T-helper 17 cell (primary cell): ENCODE measurements at regions not wholly inside any gene's neighbourhood (a gene's known extent, or its start where the extent isn't known, plus 50 kb on each side); places are given as distances from the start of the nearest gene placed in this dataset.
A peak's percentile ranks its signal among the peaks of the same experiment; 100 is the strongest.

Experiments used
- ATAC-seq: fragments of 150-1000 bp; cut with Tn5 transposase; 2 replicates; pipeline ENCODE4 v1.10.0; 2021; ENCODE audit warnings: mild to moderate bottlenecking, moderate library complexity
- DNase-seq, 3 donors: peaks; one replicate each; pipeline versions ENCODE4 v3.0.0 to v3.0.0-alpha.2; 2020 to 2021
- H3K9me3 ChIP-seq: one replicate; pipeline ENCODE4 v1.7.0; 2013; ENCODE audit warnings: low read length, mild to moderate bottlenecking; ENCODE audit not compliant: control insufficient read depth, poor library complexity, severe bottlenecking
- H3K27ac Mint-ChIP-seq: one replicate; pipeline ENCODE4 v1.8.0; 2022; ENCODE audit warnings: mild to moderate bottlenecking, moderate library complexity, mixed read lengths
- H3K27me3 Mint-ChIP-seq: one replicate; pipeline ENCODE4 v1.8.0; 2022; ENCODE audit warnings: mixed read lengths
- H3K36me3 Mint-ChIP-seq: one replicate; pipeline ENCODE4 v1.8.0; 2022; ENCODE audit warnings: low read depth, mixed read lengths
- H3K4me1 Mint-ChIP-seq: one replicate; pipeline ENCODE4 v1.8.0; 2022; ENCODE audit warnings: mild to moderate bottlenecking, mixed read lengths
- H3K4me3 Mint-ChIP-seq: one replicate; pipeline ENCODE4 v1.8.0; 2022; ENCODE audit warnings: mild to moderate bottlenecking, moderate library complexity, mixed read lengths

GRCh38 chr3:104717828-104718196 is 648.9 kb upstream of the ALCAM start:
- no peak for DNase-seq
- H3K27me3 Mint-ChIP-seq = peaks cover 5% of the 10 kb centered on the region
- no peaks in the 10 kb centered on the region for H3K4me1 Mint-ChIP-seq
- H3K9me3 ChIP-seq = no peaks in the 10 kb centered on the region
- no peaks in the 10 kb centered on the region for H3K36me3 Mint-ChIP-seq
- peak; percentile 44 for ATAC-seq
- H3K27ac Mint-ChIP-seq = no peak overlapping the region
- no peak overlapping the region for H3K4me3 Mint-ChIP-seq

- DNase-seq = no peak
- Mint-ChIP-seq H3K27me3 (peaks cover 5% of the 10 kb centered on the region), H3K36me3 (no peaks in the 10 kb centered on the region), H3K27ac (no peak overlapping the region), H3K4me3 (no peak overlapping the region), H3K4me1 (no peaks in the 10 kb centered on the region)
- ATAC-seq = no peak
- no peaks in the 10 kb centered on the region for H3K9me3 ChIP-seq
Measured at GRCh38 chr3:104723000-104723399, 643.7 kb upstream of the ALCAM start.

- Mint-ChIP-seq H3K4me1 (no peaks in the 10 kb centered on the region), H3K27ac (no peak overlapping the region), H3K36me3 (no peaks in the 10 kb centered on the region), H3K4me3 (no peak overlapping the region), H3K27me3 (peaks cover 7% of the 10 kb centered on the region)
- no peak for ATAC-seq
- no peaks in the 10 kb centered on the region for H3K9me3 ChIP-seq
- DNase-seq = no peak
Measured at GRCh38 chr3:104731074-104731473, 635.6 kb upstream of the ALCAM start.

GRCh38 chr3:104734627-104735026 is 632.1 kb upstream of the ALCAM start:
- H3K9me3 ChIP-seq = no peaks in the 10 kb centered on the region
- no peak for DNase-seq
- no peak overlapping the region for H3K4me3 Mint-ChIP-seq
- no peaks in the 10 kb centered on the region for H3K36me3 Mint-ChIP-seq
- H3K4me1 Mint-ChIP-seq = no peaks in the 10 kb centered on the region
- H3K27me3 Mint-ChIP-seq = peaks cover 10% of the 10 kb centered on the region
- ATAC-seq = no peak
- no peak overlapping the region for H3K27ac Mint-ChIP-seq

- DNase-seq (no peak), ATAC-seq (no peak)
- no peak overlapping the region for H3K4me3 Mint-ChIP-seq
- no peak overlapping the region for H3K27ac Mint-ChIP-seq
- H3K9me3 ChIP-seq = no peaks in the 10 kb centered on the region
- H3K27me3 Mint-ChIP-seq = peaks cover 10% of the 10 kb centered on the region
- no peaks in the 10 kb centered on the region for H3K36me3 Mint-ChIP-seq
- H3K4me1 Mint-ChIP-seq = no peaks in the 10 kb centered on the region
Measured at GRCh38 chr3:104735691-104736090, 631.0 kb upstream of the ALCAM start.

- Mint-ChIP-seq H3K4me1 (no peaks in the 10 kb centered on the region), H3K4me3 (no peak overlapping the region), H3K27me3 (peaks cover 16% of the 10 kb centered on the region), H3K27ac (no peak overlapping the region), H3K36me3 (no peaks in the 10 kb centered on the region)
- no peak for DNase-seq
- no peaks in the 10 kb centered on the region for H3K9me3 ChIP-seq
- ATAC-seq = no peak
Measured at GRCh38 chr3:104738271-104738670, 628.4 kb upstream of the ALCAM start.

GRCh38 chr3:104740874-104741379 is 625.8 kb upstream of the ALCAM start:
- H3K4me3 Mint-ChIP-seq = no peak overlapping the region
- DNase-seq (no peak), ATAC-seq (no peak)
- peaks cover 11% of the 10 kb centered on the region for H3K27me3 Mint-ChIP-seq
- H3K27ac Mint-ChIP-seq = no peak overlapping the region
- H3K9me3 ChIP-seq = no peaks in the 10 kb centered on the region
- H3K4me1 Mint-ChIP-seq = no peaks in the 10 kb centered on the region
- H3K36me3 Mint-ChIP-seq = no peaks in the 10 kb centered on the region

- Mint-ChIP-seq H3K27ac (no peak overlapping the region), H3K4me3 (no peak overlapping the region), H3K36me3 (no peaks in the 10 kb centered on the region), H3K27me3 (peaks cover 6% of the 10 kb centered on the region), H3K4me1 (no peaks in the 10 kb centered on the region)
- DNase-seq (no peak), ATAC-seq (no peak)
- no peaks in the 10 kb centered on the region for H3K9me3 ChIP-seq
Measured at GRCh38 chr3:104742044-104742443, 624.7 kb upstream of the ALCAM start.

GRCh38 chr3:104745313-104745712 is 621.4 kb upstream of the ALCAM start:
- no peak for ATAC-seq
- no peak for DNase-seq
- Mint-ChIP-seq H3K36me3 (no peaks in the 10 kb centered on the region), H3K27ac (no peak overlapping the region), H3K4me3 (no peak overlapping the region), H3K4me1 (no peaks in the 10 kb centered on the region), H3K27me3 (peaks cover 6% of the 10 kb centered on the region)
- H3K9me3 ChIP-seq = no peaks in the 10 kb centered on the region

- no peak overlapping the region for H3K4me3 Mint-ChIP-seq
- ATAC-seq (no peak), DNase-seq (no peak)
- no peaks in the 10 kb centered on the region for H3K9me3 ChIP-seq
- H3K36me3 Mint-ChIP-seq = no peaks in the 10 kb centered on the region
- no peak overlapping the region for H3K27ac Mint-ChIP-seq
- H3K27me3 Mint-ChIP-seq = peaks cover 6% of the 10 kb centered on the region
- no peaks in the 10 kb centered on the region for H3K4me1 Mint-ChIP-seq
Measured at GRCh38 chr3:104746056-104746455, 620.7 kb upstream of the ALCAM start.

- Mint-ChIP-seq H3K4me1 (no peaks in the 10 kb centered on the region), H3K27ac (no peak overlapping the region), H3K36me3 (no peaks in the 10 kb centered on the region), H3K27me3 (no peaks in the 10 kb centered on the region), H3K4me3 (no peak overlapping the region)
- DNase-seq (no peak), ATAC-seq (no peak)
- H3K9me3 ChIP-seq = no peaks in the 10 kb centered on the region
Measured at GRCh38 chr3:104750581-104750980, 616.1 kb upstream of the ALCAM start.

- no peaks in the 10 kb centered on the region for H3K36me3 Mint-ChIP-seq
- H3K27me3 Mint-ChIP-seq = peaks cover 5% of the 10 kb centered on the region
- DNase-seq (no peak), ATAC-seq (no peak)
- no peaks in the 10 kb centered on the region for H3K4me1 Mint-ChIP-seq
- H3K27ac Mint-ChIP-seq = no peak overlapping the region
- no peaks in the 10 kb centered on the region for H3K9me3 ChIP-seq
- no peak overlapping the region for H3K4me3 Mint-ChIP-seq
Measured at GRCh38 chr3:104755791-104756190, 610.9 kb upstream of the ALCAM start.

- no peak for ATAC-seq
- Mint-ChIP-seq H3K27ac (no peak overlapping the region), H3K4me3 (no peak overlapping the region), H3K27me3 (peaks cover 7% of the 10 kb centered on the region), H3K36me3 (no peaks in the 10 kb centered on the region), H3K4me1 (no peaks in the 10 kb centered on the region)
- H3K9me3 ChIP-seq = no peaks in the 10 kb centered on the region
- no peak for DNase-seq
Measured at GRCh38 chr3:104763007-104763406, 603.7 kb upstream of the ALCAM start.

GRCh38 chr3:104764496-104764895 is 602.2 kb upstream of the ALCAM start:
- no peaks in the 10 kb centered on the region for H3K9me3 ChIP-seq
- DNase-seq (no peak), ATAC-seq (no peak)
- Mint-ChIP-seq H3K27me3 (peaks cover 7% of the 10 kb centered on the region), H3K36me3 (no peaks in the 10 kb centered on the region), H3K4me1 (no peaks in the 10 kb centered on the region), H3K4me3 (no peak overlapping the region), H3K27ac (no peak overlapping the region)

- H3K4me3 Mint-ChIP-seq = no peak overlapping the region
- no peaks in the 10 kb centered on the region for H3K36me3 Mint-ChIP-seq
- H3K27me3 Mint-ChIP-seq = peaks cover 7% of the 10 kb centered on the region
- no peak overlapping the region for H3K27ac Mint-ChIP-seq
- ATAC-seq (no peak), DNase-seq (no peak)
- H3K4me1 Mint-ChIP-seq = no peaks in the 10 kb centered on the region
- H3K9me3 ChIP-seq = no peaks in the 10 kb centered on the region
Measured at GRCh38 chr3:104768886-104769285, 597.8 kb upstream of the ALCAM start.
